ENCODE measurements at regions not wholly inside any gene's neighbourhood (a gene's known extent, or its start where the extent isn't known, plus 50 kb on each side); places are given as distances from the start of the nearest gene placed in this dataset.
A peak's percentile ranks its signal among the peaks of the same experiment; 100 is the strongest.

GRCh38 chr6:11366934-11367637 is 134.6 kb upstream of the NEDD9 start:
- TF ChIP-seq CTCF (IDR thresholded peaks at IDR 0.05) = no peak
- Histone ChIP-seq H3K79me2 (no peaks in the 10 kb centered on the region), H3K9me3 (ENCODE audit: control insufficient read depth, low read length) (no peaks in the 10 kb centered on the region), H2AFZ (no peak overlapping the region), H3K36me3 (ENCODE audit: control insufficient read depth, insufficient read depth, low read length) (no peaks in the 10 kb centered on the region), H3K4me2 (ENCODE audit: low read length) (no peak overlapping the region), H3K4me1 (no peaks in the 10 kb centered on the region), H3K9ac (no peak overlapping the region), H3K27me3 (ENCODE audit: control insufficient read depth, insufficient read depth, low read length) (no peaks in the 10 kb centered on the region), H3K27ac (no peak overlapping the region), H3K4me3 (ENCODE audit: low read depth, low read length) (no peak overlapping the region)

- H3K79me2 ChIP-seq = no peaks in the 10 kb centered on the region
- H3K27ac ChIP-seq = no peak overlapping the region
- H3K9ac ChIP-seq = no peak overlapping the region
- no peak overlapping the region for H2AFZ ChIP-seq
- no peaks in the 10 kb centered on the region for H3K4me1 ChIP-seq
- H3K36me3 ChIP-seq (ENCODE audit: control insufficient read depth, insufficient read depth, low read length) = no peaks in the 10 kb centered on the region
- no peak overlapping the region for H3K4me3 ChIP-seq (ENCODE audit: low read depth, low read length)
- H3K27me3 ChIP-seq (ENCODE audit: control insufficient read depth, insufficient read depth, low read length) = no peaks in the 10 kb centered on the region
- no peak overlapping the region for H3K4me2 ChIP-seq (ENCODE audit: low read length)
- no peak for TF ChIP-seq CTCF (IDR thresholded peaks at IDR 0.05)
- no peaks in the 10 kb centered on the region for H3K9me3 ChIP-seq (ENCODE audit: control insufficient read depth, low read length)
These were observed 133.9 kb upstream of the NEDD9 start for GRCh38 chr6:11366183-11366933.

- no peaks in the 10 kb centered on the region for H3K36me3 ChIP-seq (ENCODE audit: control insufficient read depth, insufficient read depth, low read length)
- H3K4me1 ChIP-seq = no peaks in the 10 kb centered on the region
- no peaks in the 10 kb centered on the region for H3K27me3 ChIP-seq (ENCODE audit: control insufficient read depth, insufficient read depth, low read length)
- H3K79me2 ChIP-seq = no peaks in the 10 kb centered on the region
- peak overlapping the region; percentile 43 for H3K27ac ChIP-seq
- no peak for TF ChIP-seq CTCF (IDR thresholded peaks at IDR 0.05)
- no peaks in the 10 kb centered on the region for H3K9me3 ChIP-seq (ENCODE audit: control insufficient read depth, low read length)
- H3K4me2 ChIP-seq (ENCODE audit: low read length) = no peak overlapping the region
- H3K9ac ChIP-seq = no peak overlapping the region
- H2AFZ ChIP-seq = no peak overlapping the region
- no peak overlapping the region for H3K4me3 ChIP-seq (ENCODE audit: low read depth, low read length)
These were observed 132.5 kb upstream of the NEDD9 start for GRCh38 chr6:11364971-11365397.

- H3K27me3 ChIP-seq (ENCODE audit: control insufficient read depth, insufficient read depth, low read length) = no peaks in the 10 kb centered on the region
These were observed 131.6 kb upstream of the NEDD9 start for GRCh38 chr6:11363881-11364576.

More at GRCh38 chr6:11363881-11364576, 131.6 kb upstream of the NEDD9 start:
- Histone ChIP-seq H3K4me3 (ENCODE audit: low read depth, low read length) (no peak overlapping the region), H3K4me2 (ENCODE audit: low read length) (no peak overlapping the region), H3K27ac (no peak overlapping the region), H3K36me3 (ENCODE audit: control insufficient read depth, insufficient read depth, low read length) (no peaks in the 10 kb centered on the region), H3K79me2 (no peaks in the 10 kb centered on the region), H3K9ac (no peak overlapping the region), H3K4me1 (no peaks in the 10 kb centered on the region), H3K9me3 (ENCODE audit: control insufficient read depth, low read length) (no peaks in the 10 kb centered on the region), H2AFZ (no peak overlapping the region)
- no peak for TF ChIP-seq CTCF (IDR thresholded peaks at IDR 0.05)
